HFFc6 (cell line): ENCODE measurements at regions not wholly inside any gene's neighbourhood (a gene's known extent, or its start where the extent isn't known, plus 50 kb on each side); places are given as distances from the start of the nearest gene placed in this dataset.

Experiments
- DNase-seq: peaks from one replicate; pipeline ENCODE4 v3.0.0-alpha.2; 2018
- H3K27ac Mint-ChIP-seq: 2 replicates; pipeline ENCODE4 v1.8.0; 2020; ENCODE audit warnings: mild to moderate bottlenecking, mixed read lengths
- H3K27me3 Mint-ChIP-seq: 2 replicates; pipeline ENCODE4 v1.8.0; 2021; ENCODE audit warnings: mild to moderate bottlenecking, moderate library complexity, mixed read lengths; ENCODE audit not compliant: insufficient read depth
- H3K36me3 Mint-ChIP-seq: 2 replicates; pipeline ENCODE4 v1.8.0; 2021; ENCODE audit warnings: low read depth, mixed read lengths
- H3K4me1 Mint-ChIP-seq: 2 replicates; pipeline ENCODE4 v1.8.0; 2020; ENCODE audit warnings: low read depth, mixed read lengths
- H3K4me3 Mint-ChIP-seq: 2 replicates; pipeline ENCODE4 v1.8.0; 2020; ENCODE audit warnings: mild to moderate bottlenecking, moderate library complexity, mixed read lengths
- H3K9me3 Mint-ChIP-seq: 2 replicates; pipeline ENCODE4 v1.8.0; 2020; ENCODE audit warnings: mild to moderate bottlenecking, mixed read lengths
- TF ChIP-seq, protein P1 (sequence below): fragments of 200-600 bp; sonication (generic); IDR thresholded peaks from 2 replicates; pipeline ENCODE4 v1.5.0; 2021; ENCODE audit warnings: antibody characterized with exemption, mild to moderate bottlenecking

DNA sequence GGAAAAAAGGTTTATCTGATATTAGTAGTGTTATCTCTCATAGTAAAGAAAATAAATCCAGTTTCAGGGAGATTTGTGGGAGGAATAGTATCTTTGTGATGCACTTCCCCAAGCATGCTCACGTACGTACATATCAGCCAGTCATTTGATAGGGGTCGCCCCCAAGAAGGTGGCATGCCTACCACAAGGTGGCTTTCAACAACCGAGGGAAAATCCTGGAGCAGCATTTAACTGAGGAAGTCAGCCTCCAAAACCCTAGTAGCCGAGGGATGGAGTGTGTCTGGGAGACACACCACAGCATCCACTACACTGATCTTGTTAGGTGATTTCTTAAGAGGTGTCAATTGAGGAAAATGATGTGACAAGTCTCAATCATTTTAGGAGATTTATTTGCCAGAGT, 623.9 kb downstream of the NYAP2 start:
- Mint-ChIP-seq H3K27ac (no peak overlapping the region), H3K36me3 (peaks cover 9% of the 10 kb centered on the region), H3K4me1 (no peaks in the 10 kb centered on the region), H3K27me3 (no peaks in the 10 kb centered on the region), H3K4me3 (no peak overlapping the region), H3K9me3 (peaks cover 11% of the 10 kb centered on the region)
- no peak for DNase-seq
- TF ChIP-seq, protein P1, sequence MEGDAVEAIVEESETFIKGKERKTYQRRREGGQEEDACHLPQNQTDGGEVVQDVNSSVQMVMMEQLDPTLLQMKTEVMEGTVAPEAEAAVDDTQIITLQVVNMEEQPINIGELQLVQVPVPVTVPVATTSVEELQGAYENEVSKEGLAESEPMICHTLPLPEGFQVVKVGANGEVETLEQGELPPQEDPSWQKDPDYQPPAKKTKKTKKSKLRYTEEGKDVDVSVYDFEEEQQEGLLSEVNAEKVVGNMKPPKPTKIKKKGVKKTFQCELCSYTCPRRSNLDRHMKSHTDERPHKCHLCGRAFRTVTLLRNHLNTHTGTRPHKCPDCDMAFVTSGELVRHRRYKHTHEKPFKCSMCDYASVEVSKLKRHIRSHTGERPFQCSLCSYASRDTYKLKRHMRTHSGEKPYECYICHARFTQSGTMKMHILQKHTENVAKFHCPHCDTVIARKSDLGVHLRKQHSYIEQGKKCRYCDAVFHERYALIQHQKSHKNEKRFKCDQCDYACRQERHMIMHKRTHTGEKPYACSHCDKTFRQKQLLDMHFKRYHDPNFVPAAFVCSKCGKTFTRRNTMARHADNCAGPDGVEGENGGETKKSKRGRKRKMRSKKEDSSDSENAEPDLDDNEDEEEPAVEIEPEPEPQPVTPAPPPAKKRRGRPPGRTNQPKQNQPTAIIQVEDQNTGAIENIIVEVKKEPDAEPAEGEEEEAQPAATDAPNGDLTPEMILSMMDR = peak; percentile 39

DNA sequence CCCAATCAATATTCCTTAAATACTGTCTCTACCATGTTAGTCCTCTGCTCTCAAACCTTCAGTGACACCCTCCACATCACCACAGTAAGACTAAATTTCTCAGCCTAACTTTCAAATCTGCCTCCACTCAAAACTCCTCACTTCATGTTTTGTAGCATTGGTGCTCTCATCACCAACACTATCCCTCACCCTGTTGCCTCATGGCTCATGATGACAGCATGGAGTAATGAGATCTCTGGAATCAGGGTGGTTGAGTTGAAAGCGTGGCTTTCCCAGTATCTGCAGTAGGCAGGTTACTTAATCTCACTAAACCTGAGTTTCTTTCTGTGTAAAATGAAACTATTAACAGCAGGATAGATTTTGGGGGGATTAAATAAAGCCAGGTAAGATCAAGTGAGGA, 621.4 kb downstream of the NYAP2 start:
- TF ChIP-seq, protein P1 = no peak
- no peak for DNase-seq
- Mint-ChIP-seq H3K4me3 (no peak overlapping the region), H3K27me3 (no peaks in the 10 kb centered on the region; the same call in 1 of the 2 replicates), H3K9me3 (peaks cover 20% of the 10 kb centered on the region), H3K27ac (no peak overlapping the region), H3K36me3 (peaks cover 17% of the 10 kb centered on the region), H3K4me1 (no peaks in the 10 kb centered on the region; the same call in 1 of the 2 replicates)

DNA sequence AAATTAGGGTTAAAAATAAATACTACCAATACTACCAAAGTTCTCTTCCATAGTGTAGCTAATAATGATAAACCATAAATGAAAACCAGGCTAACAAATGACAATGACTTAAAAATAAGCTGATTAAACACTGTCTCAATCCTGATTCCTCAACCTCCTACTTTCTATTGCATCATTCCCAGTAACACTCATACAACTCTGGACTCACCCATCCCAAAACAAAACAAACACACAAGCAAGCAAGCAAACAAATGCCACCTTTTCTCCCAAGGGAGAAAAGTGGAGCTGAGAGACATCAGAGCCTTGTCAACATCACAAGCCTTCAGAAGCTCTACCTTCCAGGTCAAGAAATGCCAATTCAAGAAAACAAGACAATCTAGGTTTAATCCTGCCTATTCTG, 620.7 kb downstream of the NYAP2 start:
- Mint-ChIP-seq H3K27ac (no peak overlapping the region), H3K27me3 (no peaks in the 10 kb centered on the region; the same call in 1 of the 2 replicates), H3K4me1 (no peaks in the 10 kb centered on the region; the same call in 1 of the 2 replicates), H3K36me3 (peaks cover 17% of the 10 kb centered on the region), H3K9me3 (peaks cover 20% of the 10 kb centered on the region), H3K4me3 (no peak overlapping the region)
- TF ChIP-seq, protein P1 = no peak
- DNase-seq = no peak

DNA sequence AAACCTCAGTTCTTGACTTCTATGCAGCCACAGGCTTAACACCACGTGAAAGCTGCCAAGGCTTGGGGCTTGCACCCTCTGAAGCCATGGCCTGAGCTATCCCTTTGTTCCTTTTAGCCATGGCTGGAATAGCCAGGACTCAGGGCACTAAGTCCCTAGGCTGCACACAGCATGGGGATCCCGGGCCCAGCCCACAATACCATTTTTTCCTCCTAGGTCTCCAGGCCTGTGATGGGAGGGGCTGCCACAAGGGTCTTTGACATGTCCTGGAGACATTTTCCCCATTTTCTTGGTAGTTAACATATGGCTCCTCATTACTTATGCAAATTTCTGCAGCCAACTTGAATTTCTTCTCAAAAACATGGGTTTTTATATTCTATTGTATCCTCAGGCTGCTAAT, 619.1 kb downstream of the NYAP2 start:
- no peaks in the 10 kb centered on the region; the same call in 1 of the 2 replicates for H3K4me1 Mint-ChIP-seq
- no peak for DNase-seq

DNA sequence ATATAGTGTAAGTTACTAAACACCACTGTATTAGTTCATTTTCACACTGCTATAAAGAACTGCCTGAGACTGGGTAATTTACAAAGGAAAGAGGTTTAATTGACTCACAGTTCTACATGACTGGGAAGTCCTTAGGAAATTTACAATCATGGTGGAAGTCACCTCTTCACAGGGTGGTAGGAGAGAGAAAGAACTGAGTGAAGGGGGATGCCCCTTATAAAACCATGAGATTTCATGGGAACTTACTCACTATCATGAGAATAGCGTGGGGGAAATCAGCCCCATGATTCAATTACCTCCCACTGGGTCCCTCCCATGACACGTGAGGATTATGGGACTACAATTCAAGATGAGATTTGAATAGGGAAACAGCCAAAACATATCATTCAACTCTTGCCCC, 618.0 kb downstream of the NYAP2 start:
- TF ChIP-seq, protein P1 = no peak
- no peaks in the 10 kb centered on the region; the same call in 1 of the 2 replicates for H3K27me3 Mint-ChIP-seq
- no peaks in the 10 kb centered on the region; the same call in 1 of the 2 replicates for H3K4me1 Mint-ChIP-seq
- H3K27ac Mint-ChIP-seq = no peak overlapping the region
- DNase-seq = no peak
- H3K9me3 Mint-ChIP-seq = peaks cover 20% of the 10 kb centered on the region
- peaks cover 17% of the 10 kb centered on the region for H3K36me3 Mint-ChIP-seq
- H3K4me3 Mint-ChIP-seq = no peak overlapping the region

More for the DNA sequence above, 619.1 kb downstream of the NYAP2 start:
- Mint-ChIP-seq H3K4me3 (no peak overlapping the region), H3K9me3 (peaks cover 20% of the 10 kb centered on the region), H3K27ac (no peak overlapping the region), H3K36me3 (peaks cover 17% of the 10 kb centered on the region), H3K27me3 (no peaks in the 10 kb centered on the region; the same call in 1 of the 2 replicates)
- TF ChIP-seq, protein P1 = no peak

DNA sequence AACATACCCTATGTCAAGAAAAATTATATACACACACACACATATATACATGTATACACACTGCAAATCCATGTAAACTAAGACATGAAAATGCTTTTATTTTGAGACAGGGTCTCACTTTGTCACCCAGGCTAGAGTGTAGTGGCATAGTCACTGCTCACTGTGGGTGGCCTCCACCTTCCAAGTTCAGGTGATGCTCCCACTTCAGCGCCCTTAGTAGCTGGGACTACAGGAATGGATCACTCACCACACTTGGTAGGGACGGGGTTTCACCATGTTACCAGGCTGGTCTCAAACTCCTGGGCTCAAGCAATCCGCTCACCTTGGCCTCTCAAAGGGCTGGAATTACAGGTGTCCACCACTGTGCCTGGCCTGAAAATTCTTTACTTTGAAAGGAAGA, 617.6 kb downstream of the NYAP2 start:
- TF ChIP-seq, protein P1 = no peak
- no peak overlapping the region for H3K27ac Mint-ChIP-seq
- H3K9me3 Mint-ChIP-seq = peaks cover 20% of the 10 kb centered on the region
- H3K4me3 Mint-ChIP-seq = no peak overlapping the region
- DNase-seq = no peak
- H3K4me1 Mint-ChIP-seq = no peaks in the 10 kb centered on the region; the same call in 1 of the 2 replicates
- H3K27me3 Mint-ChIP-seq = no peaks in the 10 kb centered on the region; the same call in 1 of the 2 replicates
- peaks cover 17% of the 10 kb centered on the region for H3K36me3 Mint-ChIP-seq
